ENCODE measurements at regions not wholly inside any gene's neighbourhood (a gene's known extent, or its start where the extent isn't known, plus 50 kb on each side); places are given as distances from the start of the nearest gene placed in this dataset.

- TF ChIP-seq CTCF (conservative IDR thresholded peaks at IDR 0.05) (no peak), ZFX (IDR thresholded peaks at IDR 0.05) (no peak)
These were observed 235.4 kb downstream of the PYDC2 start for GRCh38 chr3:191696348-191696747.
